OCI-LY7 (cell line): ENCODE measurements at regions not wholly inside any gene's neighbourhood (a gene's known extent, or its start where the extent isn't known, plus 50 kb on each side); places are given as distances from the start of the nearest gene placed in this dataset.

ENCODE experiments used
- BruUV-seq: library from RNA; stranded (reverse); fragments of 400-500 nt; replicated peaks from 2 replicates; lab custom pipeline; 2021; lab: Mats Ljungman, UMichigan
- CTCF ChIA-PET: fragments of 300-600 bp; sonication (Branson Sonifier 250); formaldehyde crosslinking; loops from one replicate; lab custom pipeline; 2022; ENCODE audit warnings: antibody characterized with exemption; ENCODE audit not compliant: unreplicated experiment; lab: Charles Lee
- POLR2A ChIA-PET: fragments of 300-600 bp; sonication (Branson Sonifier 250); formaldehyde crosslinking; loops from one replicate; lab custom pipeline; 2022; ENCODE audit warnings: antibody characterized with exemption; lab: Charles Lee
- DNase-seq: peaks from one replicate; pipeline ENCODE4 v3.0.0-alpha.2; 2015; ENCODE audit warnings: low spot score
- H2AFZ ChIP-seq: fragments of 200-600 bp; sonication (generic), shearing (Covaris generic); 2 replicates; pipeline ENCODE4 v1.6.1; 2014; ENCODE audit warnings: mild to moderate bottlenecking, antibody characterized with exemption, low read length, moderate library complexity
- H3K27ac ChIP-seq: fragments of 200-600 bp; sonication (generic); 2 replicates; pipeline ENCODE4 v1.5.1; 2014; ENCODE audit warnings: mixed run types, low read depth, mild to moderate bottlenecking, moderate library complexity, low read length, inconsistent platforms; ENCODE audit not compliant: poor library complexity, severe bottlenecking
- H3K36me3 ChIP-seq: fragments of 200-600 bp; sonication (generic); 2 replicates; pipeline ENCODE4 v1.6.1; 2014; ENCODE audit warnings: mild to moderate bottlenecking, antibody characterized with exemption, low read length, moderate library complexity, mixed read lengths; ENCODE audit not compliant: insufficient read depth
- H3K4me1 ChIP-seq: fragments of 200-600 bp; sonication (generic); 2 replicates; pipeline ENCODE4 v1.5.1; 2014; ENCODE audit warnings: mild to moderate bottlenecking, low read length; ENCODE audit not compliant: insufficient read depth, poor library complexity, severe bottlenecking
- H3K4me2 ChIP-seq: fragments of 200-600 bp; sonication (generic); 2 replicates; pipeline ENCODE4 v1.6.1; 2014; ENCODE audit warnings: mild to moderate bottlenecking, low read length
- H3K4me3 ChIP-seq: fragments of 200-600 bp; sonication (generic); 2 replicates; pipeline ENCODE4 v1.5.1; 2014; ENCODE audit warnings: mild to moderate bottlenecking, low read depth, low read length; ENCODE audit not compliant: poor library complexity, severe bottlenecking
- H3K79me2 ChIP-seq: fragments of 200-600 bp; sonication (generic); 2 replicates; pipeline ENCODE4 v1.6.1; 2016; ENCODE audit warnings: low read depth, mild to moderate bottlenecking, low read length, moderate library complexity, mixed read lengths; ENCODE audit not compliant: insufficient read depth
- H3K9me2 ChIP-seq: fragments of 200-600 bp; sonication (generic); 2 replicates; pipeline ENCODE4 v1.6.1; 2016; ENCODE audit warnings: mild to moderate bottlenecking, low read length, mixed read lengths; ENCODE audit not compliant: insufficient read depth
- H3K9me3 ChIP-seq: fragments of 200-600 bp; sonication (generic); 2 replicates; pipeline ENCODE4 v1.6.1; 2014; ENCODE audit warnings: mild to moderate bottlenecking, mixed run types, low read length, mixed read lengths
- H4K20me1 ChIP-seq: fragments of 200-600 bp; sonication (generic); 2 replicates; pipeline ENCODE4 v1.6.1; 2014; ENCODE audit warnings: mild to moderate bottlenecking, antibody characterized with exemption, low read length, moderate library complexity, mixed read lengths; ENCODE audit not compliant: insufficient read depth
- CTCF ChIP-seq: fragments of 200-600 bp; sonication (generic); conservative IDR thresholded peaks from 2 replicates; pipeline ENCODE4 v1.5.1; 2014; ENCODE audit warnings: mild to moderate bottlenecking, antibody characterized with exemption, low read length, moderate library complexity, mixed read lengths
- EZH2phosphoT487 ChIP-seq: fragments of 200-600 bp; sonication (generic); IDR thresholded peaks from 2 replicates; pipeline ENCODE4 v1.6.1; 2018; ENCODE audit warnings: low read depth, borderline replicate concordance, mild to moderate bottlenecking, mixed run types, antibody characterized with exemption, low read length, moderate library complexity, mixed read lengths
- intact Hi-C: fragments of 100-400 bp; cut with micrococcal nuclease; formaldehyde crosslinking; loops from one replicate; pipeline ENCODE4 v1.10.0; 2022; ENCODE audit not compliant: unreplicated experiment

GRCh38 chr2:83572400-83572799 is 886.7 kb downstream of the SUCLG1 start:
- Histone ChIP-seq H2AFZ (no peak overlapping the region), H3K4me3 (no peak overlapping the region), H3K27ac (no peak overlapping the region), H3K79me2 (no peaks in the 10 kb centered on the region), H4K20me1 (no peaks in the 10 kb centered on the region), H3K9me3 (no peaks in the 10 kb centered on the region), H3K4me1 (no peaks in the 10 kb centered on the region), H3K9me2 (no peaks in the 10 kb centered on the region), H3K36me3 (no peaks in the 10 kb centered on the region), H3K4me2 (no peak overlapping the region)
- CTCF ChIA-PET = no interaction called here
- POLR2A ChIA-PET = no interaction called here
- no TSS peak for BruUV-seq
- no peak for DNase-seq
- intact Hi-C loops = no loop called here
- TF ChIP-seq CTCF (no peak), EZH2phosphoT487 (no peak)

GRCh38 chr2:83567551-83567950 is 891.5 kb downstream of the SUCLG1 start:
- intact Hi-C loops = no loop called here
- Histone ChIP-seq H3K36me3 (no peaks in the 10 kb centered on the region), H3K79me2 (no peaks in the 10 kb centered on the region), H2AFZ (no peak overlapping the region), H4K20me1 (no peaks in the 10 kb centered on the region), H3K9me2 (no peaks in the 10 kb centered on the region), H3K9me3 (no peaks in the 10 kb centered on the region), H3K4me1 (no peaks in the 10 kb centered on the region), H3K27ac (no peak overlapping the region), H3K4me2 (no peak overlapping the region), H3K4me3 (no peak overlapping the region)
- POLR2A ChIA-PET = interaction anchor here (0.6 kb wide), 1 partner anchor 136 kb away, joined by 6 read pairs; no protein-coding TSS in a partner anchor
- CTCF ChIA-PET = no interaction called here
- no peak for DNase-seq
- BruUV-seq = no TSS peak
- no peak for TF ChIP-seq CTCF
- TF ChIP-seq EZH2phosphoT487 = no peak

- no peaks in the 10 kb centered on the region for H4K20me1 ChIP-seq
- no peak overlapping the region for H3K27ac ChIP-seq
- DNase-seq = no peak
- intact Hi-C loops = no loop called here
- H3K9me2 ChIP-seq = no peaks in the 10 kb centered on the region
- H3K9me3 ChIP-seq = no peaks in the 10 kb centered on the region
- ChIA-PET POLR2A (no interaction called here), CTCF (no interaction called here)
- H3K36me3 ChIP-seq = no peaks in the 10 kb centered on the region
- H3K4me2 ChIP-seq = no peak overlapping the region
- H3K4me1 ChIP-seq = no peaks in the 10 kb centered on the region
- no TSS peak for BruUV-seq
- H3K4me3 ChIP-seq = no peak overlapping the region
- no peak overlapping the region for H2AFZ ChIP-seq
- TF ChIP-seq CTCF = no peak
- no peak for TF ChIP-seq EZH2phosphoT487
- no peaks in the 10 kb centered on the region for H3K79me2 ChIP-seq
Observed at GRCh38 chr2:83565626-83566025, 893.5 kb downstream of the SUCLG1 start.
